Liver (tissue), 8 donors: ENCODE measurements at regions not wholly inside any gene's neighbourhood (a gene's known extent, or its start where the extent isn't known, plus 50 kb on each side); places are given as distances from the start of the nearest gene placed in this dataset.
"Not testable (repeated sequence)": the region's sequence is repeated elsewhere in the genome, so short reads cannot be mapped to it uniquely, and the experiment has no call there.

Source experiments
- DNase-seq: peaks from one replicate; pipeline ENCODE4 v3.0.0-alpha.2; 2017; ENCODE audit warnings: low spot score
- H3K27ac ChIP-seq, 2 donors: one replicate each; pipeline ENCODE4 v1.7.0; 2013; ENCODE audit warnings: inconsistent platforms in 2 of 2, low read length in 2 of 2, control low read depth in 1 of 2, low read depth in 1 of 2, mild to moderate bottlenecking in 1 of 2
- H3K27me3 ChIP-seq, 4 donors: one replicate each; pipeline versions ENCODE4 v1.6.1 to v1.7.0; 2013; ENCODE audit warnings: low read length in 3 of 4, inconsistent platforms in 1 of 4, mild to moderate bottlenecking in 1 of 4, moderate library complexity in 1 of 4; ENCODE audit not compliant: control insufficient read depth in 4 of 4, insufficient read depth in 4 of 4
- H3K36me3 ChIP-seq, 4 donors: one replicate each; pipeline versions ENCODE4 v1.6.1 to v1.7.0; 2013; ENCODE audit warnings: low read length in 3 of 4, mild to moderate bottlenecking in 3 of 4, low read depth in 1 of 4, moderate library complexity in 1 of 4; ENCODE audit not compliant: control insufficient read depth in 4 of 4, insufficient read depth in 3 of 4
- H3K4me1 ChIP-seq, 4 donors: one replicate each; pipeline versions ENCODE4 v1.6.1 to v1.7.0; 2013; ENCODE audit warnings: low read length in 3 of 4, mild to moderate bottlenecking in 3 of 4, moderate library complexity in 1 of 4; ENCODE audit not compliant: control insufficient read depth in 4 of 4, insufficient read depth in 4 of 4
- H3K4me3 ChIP-seq, 3 donors: one replicate each; pipeline versions ENCODE4 v1.6.1 to v1.7.0; 2013; ENCODE audit warnings: low read length in 3 of 3, control low read depth in 1 of 3, low read depth in 1 of 3, mild to moderate bottlenecking in 1 of 3
- H3K9ac ChIP-seq, 2 donors: one replicate each; pipeline ENCODE4 v1.7.0; 2013; ENCODE audit warnings: low read length in 2 of 2, mild to moderate bottlenecking in 2 of 2, moderate library complexity in 2 of 2, control low read depth in 1 of 2, low read depth in 1 of 2
- H3K9me3 ChIP-seq, 4 donors: one replicate each; pipeline versions ENCODE4 v1.6.1 to v1.7.0; 2013; ENCODE audit warnings: low read length in 3 of 4; ENCODE audit not compliant: control insufficient read depth in 4 of 4
- CTCF ChIP-seq: fragments of 150-350 bp; IDR thresholded peaks from 2 replicates; pipeline ENCODE4 v1.5.1; 2017; ENCODE audit warnings: improper control_type of control experiment, low read depth, low read length; ENCODE audit not compliant: missing input control
- FOXA1 ChIP-seq: IDR thresholded peaks from 2 replicates; pipeline ENCODE4 v1.6.1; 2016; ENCODE audit warnings: antibody characterized with exemption
- GABPA ChIP-seq, 2 donors: IDR thresholded peaks in 1 of 2; conservative IDR thresholded peaks in 1 of 2; 2 replicates each; pipeline ENCODE4 v1.6.1; 2016; ENCODE audit warnings: antibody characterized with exemption in 2 of 2, mild to moderate bottlenecking in 1 of 2, moderate library complexity in 1 of 2
- HNF4A ChIP-seq, 2 donors: conservative IDR thresholded peaks; 2 replicates each; pipeline ENCODE4 v1.6.1; 2016; ENCODE audit warnings: antibody characterized with exemption in 2 of 2, mild to moderate bottlenecking in 2 of 2
- HNF4G ChIP-seq: IDR thresholded peaks from 2 replicates; pipeline ENCODE4 v1.6.1; 2016; ENCODE audit warnings: antibody characterized with exemption
- JUND ChIP-seq, 2 donors: IDR thresholded peaks; 2 replicates each; pipeline ENCODE4 v1.6.1; 2016; ENCODE audit warnings: antibody characterized with exemption in 2 of 2
- MAX ChIP-seq: IDR thresholded peaks from 2 replicates; pipeline ENCODE4 v1.6.1; 2016; ENCODE audit warnings: antibody characterized with exemption
- NR2F2 ChIP-seq: IDR thresholded peaks from 2 replicates; pipeline ENCODE4 v1.6.1; 2016; ENCODE audit warnings: antibody characterized with exemption
- RAD21 ChIP-seq, 2 donors: IDR thresholded peaks; 2 replicates each; pipeline ENCODE4 v1.6.1; 2016; ENCODE audit warnings: antibody characterized with exemption in 2 of 2, mild to moderate bottlenecking in 2 of 2
- REST ChIP-seq: IDR thresholded peaks from 2 replicates; pipeline ENCODE4 v1.6.1; 2016; ENCODE audit warnings: antibody characterized with exemption, mild to moderate bottlenecking
- RXRA ChIP-seq, 2 donors: IDR thresholded peaks; 2 replicates each; pipeline ENCODE4 v1.6.1; 2017 to 2018; ENCODE audit warnings: antibody characterized with exemption in 2 of 2, mild to moderate bottlenecking in 1 of 2
- SP1 ChIP-seq: IDR thresholded peaks from 2 replicates; pipeline ENCODE4 v1.6.1; 2018; ENCODE audit warnings: antibody characterized with exemption, mild to moderate bottlenecking
- TAF1 ChIP-seq: conservative IDR thresholded peaks from 2 replicates; pipeline ENCODE4 v1.6.1; 2016; ENCODE audit warnings: antibody characterized with exemption, mild to moderate bottlenecking
- YY1 ChIP-seq: IDR thresholded peaks from 2 replicates; pipeline ENCODE4 v1.6.1; 2016; ENCODE audit warnings: antibody characterized with exemption, mild to moderate bottlenecking
- ZBTB33 ChIP-seq: IDR thresholded peaks from 2 replicates; pipeline ENCODE4 v1.6.1; 2016; ENCODE audit warnings: antibody characterized with exemption
- WGBS: extraction: QIAGEN DNeasy Blood & Tissue Kit; methylation state at CpG from one replicate; pipeline ENCODE4 v1.1.7; 2013; 5-methylcytosine and 5-hydroxymethylcytosine counted together
- TF ChIP-seq, protein P1 (sequence below): IDR thresholded peaks from 2 replicates; pipeline ENCODE4 v1.6.1; 2016; ENCODE audit warnings: antibody characterized with exemption
- donor health status: healthy.
- donor health status: healthy.
- donor health status: healthy.
- donor health status: healthy.
- donor health status: healthy.

GRCh38 chrX:56343219-56343618 is 111.1 kb downstream of the KLF8 start:
- Histone ChIP-seq H3K4me3 (no peak overlapping the region), H3K4me1 (no peaks in the 10 kb centered on the region), H3K9ac (no peak overlapping the region), H3K27ac (no peak overlapping the region), H3K27me3 (no peaks in the 10 kb centered on the region), H3K36me3 (no peaks in the 10 kb centered on the region), H3K9me3 (no peaks in the 10 kb centered on the region)
- DNase-seq: no peak
- TF ChIP-seq GABPA (IDR thresholded peaks at IDR 0.05 in 1 of 2, conservative IDR thresholded peaks at IDR 0.05 in 1 of 2) (no peak), HNF4G (no peak), TAF1 (no peak), RAD21 (IDR thresholded peaks at IDR 0.05) (no peak), HNF4A (conservative IDR thresholded peaks at IDR 0.05) (no peak), FOXA1 (no peak)
- TF ChIP-seq, protein P1, sequence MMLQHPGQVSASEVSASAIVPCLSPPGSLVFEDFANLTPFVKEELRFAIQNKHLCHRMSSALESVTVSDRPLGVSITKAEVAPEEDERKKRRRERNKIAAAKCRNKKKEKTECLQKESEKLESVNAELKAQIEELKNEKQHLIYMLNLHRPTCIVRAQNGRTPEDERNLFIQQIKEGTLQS: no peak
- 59% methylated on average over 5 of the region's 5 CpGs for WGBS

DNA sequence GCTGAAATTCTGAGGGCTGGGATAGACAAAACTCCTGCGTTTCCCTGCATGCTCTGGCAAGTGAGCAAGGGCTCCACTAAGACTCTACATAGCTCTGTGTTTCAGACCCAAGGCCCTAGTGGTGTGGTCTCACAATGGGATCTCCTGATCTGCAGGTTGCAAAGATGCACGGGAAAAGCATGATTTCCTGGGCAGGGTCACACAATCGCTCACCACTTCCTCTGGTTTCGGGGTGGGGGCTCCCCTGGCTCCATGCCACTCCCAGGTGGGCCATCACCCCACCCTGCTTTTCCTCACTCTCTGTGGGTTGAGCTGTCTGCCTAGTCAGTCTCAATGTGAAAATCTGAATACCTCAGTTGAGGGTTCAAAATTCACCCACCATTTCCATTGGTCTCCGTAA is 111.5 kb downstream of the KLF8 start:
- H3K27ac ChIP-seq: no peak overlapping the region
- no peaks in the 10 kb centered on the region for H3K9me3 ChIP-seq
- no peaks in the 10 kb centered on the region for H3K27me3 ChIP-seq
- H3K36me3 ChIP-seq: no peaks in the 10 kb centered on the region
- no peaks in the 10 kb centered on the region for H3K4me1 ChIP-seq
- 75% methylated on average over 5 of the region's 5 CpGs for WGBS
- H3K4me3 ChIP-seq: no peak overlapping the region
- TF ChIP-seq TAF1 (no peak), RXRA (IDR thresholded peaks at IDR 0.05) (no peak), JUND (IDR thresholded peaks at IDR 0.05) (no peak), SP1 (no peak), YY1 (no peak), MAX (no peak), REST (no peak), HNF4G (no peak), ZBTB33 (no peak), CTCF (no peak), NR2F2 (no peak), HNF4A (conservative IDR thresholded peaks at IDR 0.05) (no peak)
- TF ChIP-seq, protein P1: no peak
- H3K9ac ChIP-seq: no peak overlapping the region
- no peak for DNase-seq

DNA sequence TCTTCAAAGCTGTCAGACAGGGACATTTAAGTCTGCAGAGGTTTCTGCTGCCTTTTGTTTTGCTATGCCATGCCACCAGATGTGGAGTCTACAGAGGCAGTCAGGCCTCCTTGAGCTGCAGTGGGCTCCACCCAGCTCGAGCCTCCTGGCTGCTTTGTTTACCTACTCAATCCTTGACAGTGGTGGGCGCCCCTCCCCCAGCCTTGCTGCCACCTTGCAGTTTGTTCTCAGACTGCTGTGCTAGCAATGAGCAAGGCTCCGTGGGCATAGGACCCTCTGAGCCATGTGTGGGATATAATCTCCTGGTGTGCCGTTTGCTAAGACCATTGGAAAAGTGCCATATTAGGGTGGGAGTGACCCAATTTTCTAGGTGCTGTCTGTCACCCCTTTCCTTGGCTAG is 126.0 kb downstream of the KLF8 start:
- H3K36me3 ChIP-seq, DNase-seq, H3K4me1 ChIP-seq, H3K4me3 ChIP-seq, H3K27me3 ChIP-seq, H3K9me3 ChIP-seq, H3K9ac ChIP-seq, H3K27ac ChIP-seq: not testable (repeated sequence)
- WGBS: 72% methylated on average over 4 of the region's 4 CpGs

DNA sequence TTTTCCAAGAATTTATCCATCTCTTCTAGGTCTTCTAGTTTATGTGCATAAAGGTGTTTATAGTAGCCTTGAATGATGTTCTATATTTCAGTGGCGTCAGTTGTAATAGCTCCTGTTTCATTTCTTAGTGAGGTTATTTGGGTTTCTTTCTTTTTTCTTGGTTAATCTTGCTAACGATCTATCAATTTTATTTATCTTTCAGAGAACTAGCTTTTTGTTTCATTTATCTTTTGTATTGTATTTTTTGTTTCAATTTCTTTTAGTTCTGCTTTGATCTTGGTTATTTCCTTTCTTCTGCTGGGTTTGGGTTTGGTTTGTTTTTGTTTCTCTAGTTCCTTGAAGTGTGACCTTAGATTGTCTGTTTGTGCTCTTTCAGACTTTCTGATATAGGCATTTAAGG is 133.0 kb downstream of the KLF8 start:
- not testable (repeated sequence) for H3K27ac ChIP-seq, H3K9me3 ChIP-seq, H3K27me3 ChIP-seq, H3K4me1 ChIP-seq, DNase-seq, H3K36me3 ChIP-seq, H3K9ac ChIP-seq, H3K4me3 ChIP-seq
- WGBS: 82% methylated on average over 2 of the region's 2 CpGs
